Kidney epithelial cell (primary cell): ENCODE measurements at regions not wholly inside any gene's neighbourhood (a gene's known extent, or its start where the extent isn't known, plus 50 kb on each side); places are given as distances from the start of the nearest gene placed in this dataset.

Experiments
- DNase-seq: peaks from one replicate; pipeline ENCODE4 v3.0.0-alpha.2; 2010; ENCODE audit warnings: low read depth
- H3K27me3 ChIP-seq: 2 replicates; pipeline ENCODE4 v1.6.0; 2011; ENCODE audit warnings: low read length; ENCODE audit not compliant: control insufficient read depth, insufficient read depth
- H3K36me3 ChIP-seq: 2 replicates; pipeline ENCODE4 v1.5.1; 2011; ENCODE audit warnings: low read length; ENCODE audit not compliant: control insufficient read depth, insufficient read depth
- H3K4me3 ChIP-seq: 2 replicates; pipeline ENCODE4 v1.5.1; 2011; ENCODE audit warnings: low read depth, mild to moderate bottlenecking, control low read depth, low read length
- TF ChIP-seq, protein P1 (sequence below): IDR thresholded peaks from 2 replicates; pipeline ENCODE4 v1.5.1; 2011; ENCODE audit warnings: mild to moderate bottlenecking, moderate library complexity, low read length, control low read depth, inconsistent platforms; ENCODE audit not compliant: insufficient read depth, poor library complexity, severe bottlenecking

DNA sequence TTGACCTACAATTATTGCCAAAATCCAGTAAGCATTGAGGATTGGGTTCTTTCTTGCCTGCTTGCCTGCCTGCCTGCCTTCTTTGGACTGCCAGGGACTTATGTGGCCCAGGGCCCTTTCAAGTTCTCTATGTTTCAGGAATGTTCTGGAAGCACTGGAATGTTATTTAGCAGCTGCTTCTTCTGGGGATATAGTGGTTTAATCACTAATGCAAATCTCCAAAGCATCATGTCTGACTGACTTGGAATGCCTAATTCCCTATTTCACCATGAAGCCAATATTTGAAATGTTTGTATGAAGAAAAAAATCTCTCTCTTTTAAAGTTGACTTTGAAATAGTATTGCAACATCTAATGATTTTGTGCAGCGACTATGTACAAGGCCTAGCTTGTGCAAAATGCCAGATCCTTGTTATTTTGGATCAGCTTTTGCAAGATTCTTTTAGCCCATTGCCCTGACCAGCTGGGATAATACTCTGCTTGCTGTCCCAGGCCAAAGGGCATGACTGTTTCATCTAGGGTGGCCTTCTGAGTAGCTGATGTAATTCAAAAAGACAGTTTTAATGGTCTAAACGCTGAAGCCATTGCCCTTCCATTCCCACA is 204.6 kb downstream of the RND3 start:
- TF ChIP-seq, protein P1, sequence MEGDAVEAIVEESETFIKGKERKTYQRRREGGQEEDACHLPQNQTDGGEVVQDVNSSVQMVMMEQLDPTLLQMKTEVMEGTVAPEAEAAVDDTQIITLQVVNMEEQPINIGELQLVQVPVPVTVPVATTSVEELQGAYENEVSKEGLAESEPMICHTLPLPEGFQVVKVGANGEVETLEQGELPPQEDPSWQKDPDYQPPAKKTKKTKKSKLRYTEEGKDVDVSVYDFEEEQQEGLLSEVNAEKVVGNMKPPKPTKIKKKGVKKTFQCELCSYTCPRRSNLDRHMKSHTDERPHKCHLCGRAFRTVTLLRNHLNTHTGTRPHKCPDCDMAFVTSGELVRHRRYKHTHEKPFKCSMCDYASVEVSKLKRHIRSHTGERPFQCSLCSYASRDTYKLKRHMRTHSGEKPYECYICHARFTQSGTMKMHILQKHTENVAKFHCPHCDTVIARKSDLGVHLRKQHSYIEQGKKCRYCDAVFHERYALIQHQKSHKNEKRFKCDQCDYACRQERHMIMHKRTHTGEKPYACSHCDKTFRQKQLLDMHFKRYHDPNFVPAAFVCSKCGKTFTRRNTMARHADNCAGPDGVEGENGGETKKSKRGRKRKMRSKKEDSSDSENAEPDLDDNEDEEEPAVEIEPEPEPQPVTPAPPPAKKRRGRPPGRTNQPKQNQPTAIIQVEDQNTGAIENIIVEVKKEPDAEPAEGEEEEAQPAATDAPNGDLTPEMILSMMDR, result no peak
- H3K36me3 ChIP-seq, result no peaks in the 10 kb centered on the region
- H3K4me3 ChIP-seq, result no peak overlapping the region
- no peak for DNase-seq
- H3K27me3 ChIP-seq, result no peaks in the 10 kb centered on the region

DNA sequence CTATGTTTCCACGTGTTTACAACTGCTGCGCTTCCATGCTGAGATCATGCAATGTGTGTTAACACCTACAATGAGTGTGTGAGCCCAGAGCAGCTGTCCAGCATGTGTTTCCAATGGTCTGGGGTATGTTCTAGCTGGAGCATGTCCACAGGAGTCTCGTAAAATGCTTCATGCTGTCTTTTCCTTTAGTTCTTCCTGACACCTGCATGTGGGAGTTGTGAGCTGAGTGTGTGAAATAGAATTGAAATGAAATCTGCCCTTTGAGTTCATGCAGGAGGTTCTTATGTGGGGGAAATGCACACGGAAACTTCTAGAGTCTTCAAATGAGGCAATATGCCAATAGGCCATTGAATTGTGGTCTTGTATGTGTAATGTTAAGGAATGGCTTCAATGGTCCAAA is 205.1 kb downstream of the RND3 start:
- no peaks in the 10 kb centered on the region for H3K27me3 ChIP-seq
- DNase-seq, result no peak
- no peak overlapping the region for H3K4me3 ChIP-seq
- TF ChIP-seq, protein P1, result no peak
- no peaks in the 10 kb centered on the region for H3K36me3 ChIP-seq

DNA sequence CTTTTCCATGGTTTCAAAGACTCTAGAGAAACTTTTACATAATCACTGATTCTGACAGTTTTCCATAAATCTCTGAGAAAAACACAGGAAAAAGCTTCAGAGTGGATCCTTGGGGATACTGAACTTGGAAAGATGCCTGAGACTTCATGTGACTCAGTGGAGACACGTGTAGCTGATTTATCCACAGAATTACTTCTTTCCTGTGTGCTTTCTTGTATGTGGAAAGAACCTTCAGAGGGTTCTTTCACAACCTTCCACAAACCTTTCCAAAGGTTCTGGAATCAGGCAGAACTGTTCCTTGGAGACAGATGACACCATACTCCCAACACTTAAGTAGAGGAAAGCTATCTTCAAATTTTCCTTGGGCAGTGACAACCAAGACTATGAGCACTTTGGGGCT is 207.2 kb downstream of the RND3 start:
- no peak for DNase-seq
- TF ChIP-seq, protein P1, result no peak
- Histone ChIP-seq H3K36me3 (no peaks in the 10 kb centered on the region), H3K4me3 (no peak overlapping the region), H3K27me3 (no peaks in the 10 kb centered on the region)

DNA sequence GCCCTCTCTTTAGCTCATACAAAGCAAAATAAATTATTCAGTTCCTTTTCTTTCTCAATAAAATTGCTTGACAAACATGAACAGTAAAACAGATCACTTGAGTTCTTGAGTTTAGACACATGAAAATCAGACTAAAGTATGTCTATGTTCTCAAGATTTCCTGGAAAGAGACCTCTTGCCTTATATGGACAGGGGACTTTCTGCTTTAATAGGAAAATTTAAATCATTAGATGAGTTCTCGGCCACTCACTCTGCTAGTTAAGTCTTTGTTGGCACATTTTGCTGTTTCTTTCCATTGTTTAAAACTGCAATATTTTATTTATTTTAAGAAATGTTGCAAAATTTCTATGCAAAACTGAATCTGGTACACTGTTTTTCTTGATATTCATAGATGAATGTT is 207.8 kb downstream of the RND3 start:
- TF ChIP-seq, protein P1, result no peak
- DNase-seq, result no peak
- Histone ChIP-seq H3K36me3 (no peaks in the 10 kb centered on the region), H3K4me3 (no peak overlapping the region), H3K27me3 (no peaks in the 10 kb centered on the region)

DNA sequence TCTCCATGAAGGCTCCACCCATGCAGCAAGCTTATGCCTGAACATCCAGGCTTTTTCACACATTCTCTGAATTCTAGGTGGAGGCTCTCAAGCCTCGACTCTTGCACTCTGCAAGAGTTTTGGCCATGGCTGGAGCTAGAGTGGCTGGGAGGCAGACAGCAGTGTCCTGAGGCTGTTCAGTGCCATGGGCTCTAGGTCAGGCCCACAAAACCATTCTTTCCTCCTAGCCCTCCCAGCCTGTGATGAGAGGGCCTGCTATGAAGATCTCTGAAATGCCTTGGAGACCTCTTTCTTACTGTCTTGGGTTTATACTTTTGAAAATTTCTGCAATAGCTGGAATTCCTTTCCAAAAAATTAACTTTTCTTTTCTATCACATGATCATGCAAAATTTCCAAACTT is 210.7 kb downstream of the RND3 start:
- no peak for DNase-seq
- TF ChIP-seq, protein P1, result no peak
- no peaks in the 10 kb centered on the region for H3K36me3 ChIP-seq
- no peaks in the 10 kb centered on the region for H3K27me3 ChIP-seq
- no peak overlapping the region for H3K4me3 ChIP-seq

DNA sequence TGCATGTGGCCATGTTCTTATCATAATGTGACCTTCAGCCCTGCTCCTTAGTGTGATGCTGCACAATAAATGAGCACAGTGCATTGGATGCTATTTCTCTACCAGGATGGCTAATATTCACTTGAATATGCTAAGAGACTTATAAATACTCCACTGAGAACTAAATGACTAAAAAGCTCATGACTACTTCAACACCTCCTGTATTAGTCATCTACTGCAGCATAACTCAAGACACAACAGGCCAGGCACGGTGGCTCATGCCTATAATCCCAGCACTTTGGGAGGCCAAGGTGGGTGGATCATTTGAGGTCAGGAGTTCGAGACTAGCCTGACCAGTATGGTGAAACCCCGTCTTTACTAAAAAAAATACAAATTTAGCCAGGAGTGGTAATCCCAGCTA is 213.4 kb downstream of the RND3 start:
- no peaks in the 10 kb centered on the region for H3K27me3 ChIP-seq
- no peaks in the 10 kb centered on the region for H3K36me3 ChIP-seq
- DNase-seq, result no peak
- TF ChIP-seq, protein P1, result no peak
- no peak overlapping the region for H3K4me3 ChIP-seq
